Sigmoid colon (tissue), 4 donors: ENCODE measurements at regions not wholly inside any gene's neighbourhood (a gene's known extent, or its start where the extent isn't known, plus 50 kb on each side); places are given as distances from the start of the nearest gene placed in this dataset.

Source experiments
- EP300 ChIP-seq, 4 donors: sonication (generic); formaldehyde crosslinking; IDR thresholded peaks; one replicate each; pipeline ENCODE4 v1.6.1; 2017; ENCODE audit warnings: antibody characterized with exemption in 4 of 4
- POLR2A ChIP-seq, 2 donors: fragments of 450-650 bp; IDR thresholded peaks; one replicate each; pipeline ENCODE4 v1.6.1; 2016; ENCODE audit warnings: antibody characterized with exemption in 2 of 2, mild to moderate bottlenecking in 2 of 2, moderate library complexity in 2 of 2
- POLR2AphosphoS5 ChIP-seq, 4 donors: sonication (generic); formaldehyde crosslinking; IDR thresholded peaks; one replicate each; pipeline ENCODE4 v1.6.1; 2017; ENCODE audit warnings: antibody characterized with exemption in 4 of 4
- TF ChIP-seq, protein P1 (sequence below), 4 experiments: fragments of 450-650 bp in 3 of 4; fragments of 200-600 bp in 1 of 4; IDR thresholded peaks; one replicate each; pipeline ENCODE4 v1.5.1; 2016 to 2019; ENCODE audit warnings: antibody characterized with exemption in 4 of 4, mild to moderate bottlenecking in 3 of 4, moderate library complexity in 2 of 4

DNA sequence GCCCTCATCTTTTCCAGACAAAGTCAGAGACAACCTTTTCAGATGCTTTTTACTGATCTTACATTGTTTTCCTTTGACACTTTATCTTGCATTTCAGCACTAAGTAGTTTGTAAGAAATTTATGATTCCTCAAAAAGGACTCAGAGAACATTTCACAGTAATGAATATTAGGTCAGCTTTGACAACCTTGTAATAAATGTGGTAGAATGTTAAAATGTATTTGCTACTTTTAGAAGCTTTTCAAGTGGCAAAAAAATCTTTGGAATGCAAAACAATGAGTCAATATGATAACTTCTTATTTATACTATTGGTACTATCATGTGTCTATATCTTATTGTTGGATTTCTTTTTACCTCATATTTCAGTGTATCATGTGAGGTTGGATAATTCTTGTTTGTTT lies 146.2 kb upstream of the FAT4 start:
- TF ChIP-seq, protein P1, sequence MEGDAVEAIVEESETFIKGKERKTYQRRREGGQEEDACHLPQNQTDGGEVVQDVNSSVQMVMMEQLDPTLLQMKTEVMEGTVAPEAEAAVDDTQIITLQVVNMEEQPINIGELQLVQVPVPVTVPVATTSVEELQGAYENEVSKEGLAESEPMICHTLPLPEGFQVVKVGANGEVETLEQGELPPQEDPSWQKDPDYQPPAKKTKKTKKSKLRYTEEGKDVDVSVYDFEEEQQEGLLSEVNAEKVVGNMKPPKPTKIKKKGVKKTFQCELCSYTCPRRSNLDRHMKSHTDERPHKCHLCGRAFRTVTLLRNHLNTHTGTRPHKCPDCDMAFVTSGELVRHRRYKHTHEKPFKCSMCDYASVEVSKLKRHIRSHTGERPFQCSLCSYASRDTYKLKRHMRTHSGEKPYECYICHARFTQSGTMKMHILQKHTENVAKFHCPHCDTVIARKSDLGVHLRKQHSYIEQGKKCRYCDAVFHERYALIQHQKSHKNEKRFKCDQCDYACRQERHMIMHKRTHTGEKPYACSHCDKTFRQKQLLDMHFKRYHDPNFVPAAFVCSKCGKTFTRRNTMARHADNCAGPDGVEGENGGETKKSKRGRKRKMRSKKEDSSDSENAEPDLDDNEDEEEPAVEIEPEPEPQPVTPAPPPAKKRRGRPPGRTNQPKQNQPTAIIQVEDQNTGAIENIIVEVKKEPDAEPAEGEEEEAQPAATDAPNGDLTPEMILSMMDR (IDR thresholded peaks at IDR 0.05): no peak
- TF ChIP-seq EP300 (IDR thresholded peaks at IDR 0.05) (no peak), POLR2AphosphoS5 (IDR thresholded peaks at IDR 0.05) (no peak), POLR2A (IDR thresholded peaks at IDR 0.05) (no peak)
